ENCODE measurements at regions not wholly inside any gene's neighbourhood (a gene's known extent, or its start where the extent isn't known, plus 50 kb on each side); places are given as distances from the start of the nearest gene placed in this dataset.

DNA sequence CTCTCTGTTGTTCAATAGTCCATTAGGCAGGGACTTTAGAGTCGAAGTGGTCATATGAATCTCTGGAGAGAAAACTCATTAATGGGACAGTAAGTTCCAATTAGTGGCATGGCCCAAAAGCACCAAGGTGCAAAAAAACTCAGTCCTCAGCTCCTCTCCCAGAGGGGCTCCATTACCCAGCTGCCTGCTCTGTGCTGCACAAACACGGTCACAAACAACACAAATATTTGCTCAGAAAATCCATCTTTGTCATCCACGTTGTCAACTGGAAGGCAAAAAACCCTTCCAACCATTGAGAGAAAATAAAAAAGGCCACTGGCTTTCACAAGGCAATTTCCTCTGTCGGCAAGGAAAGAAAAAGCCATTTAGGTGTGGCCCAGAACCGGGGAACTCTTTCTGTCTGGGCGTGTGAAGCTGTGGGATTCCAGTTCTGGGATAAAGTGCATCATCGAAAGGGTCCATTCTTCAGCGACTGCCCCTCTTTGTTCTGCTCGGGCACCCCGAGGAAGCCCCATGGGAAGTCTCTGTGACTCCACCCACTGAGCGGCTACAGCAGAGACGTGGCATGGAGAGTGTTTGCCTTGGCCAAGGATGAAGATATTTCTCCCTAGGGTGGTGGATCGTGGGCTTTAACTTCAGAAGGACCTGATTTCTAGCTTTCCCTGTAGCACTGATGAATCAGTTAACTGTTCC, 137.6 kb downstream of the VRK1 start:
- H3K27me3 ChIP-seq (ENCODE audit: control insufficient read depth, insufficient read depth, low read length), result no peaks in the 10 kb centered on the region
- intact Hi-C loops (cut with micrococcal nuclease), result no loop called here
- no peak overlapping the region for H2BK15ac ChIP-seq (ENCODE audit: low read depth, low read length)
- WGBS, 2 experiments (ENCODE audit: extremely low coverage in 2 of 2, insufficient read length in 1 of 2), result 87% methylated on average over 3 of the region's 13 CpGs; no CpG with 5 or more reads in 1 of the 2 experiments
- no peak overlapping the region for H4K91ac ChIP-seq (ENCODE audit: insufficient read depth, low read depth, low read length)
- H3K4me1 ChIP-seq (ENCODE audit: control insufficient read depth, insufficient read depth, low read length), result no peaks in the 10 kb centered on the region
- no peak overlapping the region for H3K56ac ChIP-seq (ENCODE audit: extremely low read depth, insufficient read depth, low read length)
- H3K23ac ChIP-seq (ENCODE audit: low read depth, low read length), result no peak overlapping the region
- no peak overlapping the region for H3K9ac ChIP-seq (ENCODE audit: low read depth, low read length)
- H4K5ac ChIP-seq (ENCODE audit: low read depth, low read length), result no peak overlapping the region
- no peak overlapping the region for H3K4ac ChIP-seq (ENCODE audit: low read depth, low read length)
- no peaks in the 10 kb centered on the region for H3K79me1 ChIP-seq (ENCODE audit: low read depth in 1 of 2, low read length in 2 of 2)
- no peak overlapping the region for H4K8ac ChIP-seq (ENCODE audit: low read depth in 2 of 2, low read length in 2 of 2)
- POLR2A ChIA-PET (ENCODE audit: unreplicated experiment), result no interaction called here
- H3K9me1 ChIP-seq (ENCODE audit: insufficient read depth, low read length), result no peaks in the 10 kb centered on the region
- no peak overlapping the region for H2AK9ac ChIP-seq (replicated peaks; ENCODE audit: low read depth, low read length, poor library complexity)
- no peak overlapping the region for H2BK120ac ChIP-seq (ENCODE audit: low read depth, low read length)
- H3K9me3 ChIP-seq (ENCODE audit: control insufficient read depth, insufficient read depth, low read length), result peaks cover 29% of the 10 kb centered on the region
- ATAC-seq (ENCODE audit: low read depth) (no peak), DNase-seq (no peak)
- H2BK5ac ChIP-seq (ENCODE audit: low read depth, low read length, poor library complexity, severe bottlenecking), result no peak overlapping the region
- no TSS peak for BruUV-seq (replicated peaks)
- in situ Hi-C loops (cut with MboI; ENCODE audit: low sequenced_read_pairs), result no loop called here
- dilution Hi-C loops (cut with HindIII; ENCODE audit: low sequenced_read_pairs, unreplicated experiment), result no loop called here
- H3K36me3 ChIP-seq (ENCODE audit: control insufficient read depth, insufficient read depth, low read length), result no peaks in the 10 kb centered on the region
- no peak overlapping the region for H3K4me2 ChIP-seq (ENCODE audit: low read depth, low read length)
- CTCF ChIA-PET, result no interaction called here
- H2BK20ac ChIP-seq (ENCODE audit: low read depth, low read length), result no peak overlapping the region
- H3K18ac ChIP-seq (ENCODE audit: low read depth, low read length), result no peak overlapping the region
- no peak overlapping the region for H2AK5ac ChIP-seq (ENCODE audit: low read depth, low read length)
- H3K14ac ChIP-seq (replicated peaks; ENCODE audit: low read depth, low read length), result no peak overlapping the region
- no peak overlapping the region for H3K4me3 ChIP-seq (ENCODE audit: insufficient read depth, low read depth, low read length)
- no peak overlapping the region for H3K27ac ChIP-seq (ENCODE audit: insufficient read depth, low read length)
- H4K20me1 ChIP-seq (ENCODE audit: insufficient read depth, low read length), result no peaks in the 10 kb centered on the region
- TF ChIP-seq CEBPB (IDR thresholded peaks at IDR 0.05; ENCODE audit: low read depth, low read length), result no peak
- no peak for TF ChIP-seq NFE2L2 (IDR thresholded peaks at IDR 0.05; ENCODE audit: low read depth, low read length)
- TF ChIP-seq, protein P1, sequence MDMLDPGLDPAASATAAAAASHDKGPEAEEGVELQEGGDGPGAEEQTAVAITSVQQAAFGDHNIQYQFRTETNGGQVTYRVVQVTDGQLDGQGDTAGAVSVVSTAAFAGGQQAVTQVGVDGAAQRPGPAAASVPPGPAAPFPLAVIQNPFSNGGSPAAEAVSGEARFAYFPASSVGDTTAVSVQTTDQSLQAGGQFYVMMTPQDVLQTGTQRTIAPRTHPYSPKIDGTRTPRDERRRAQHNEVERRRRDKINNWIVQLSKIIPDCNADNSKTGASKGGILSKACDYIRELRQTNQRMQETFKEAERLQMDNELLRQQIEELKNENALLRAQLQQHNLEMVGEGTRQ (IDR thresholded peaks at IDR 0.05; ENCODE audit: low read depth, low read length), result no peak
- no peak for TF ChIP-seq FOS (IDR thresholded peaks at IDR 0.05; ENCODE audit: low read depth, low read length)
- no peak for TF ChIP-seq RCOR1 (IDR thresholded peaks at IDR 0.05; ENCODE audit: insufficient replicate concordance, low read length)
- no peak overlapping the region for H2AFZ ChIP-seq (replicated peaks; ENCODE audit: low read length, poor library complexity)

Data from IMR-90 (cell line).